ENCODE measurements at regions not wholly inside any gene's neighbourhood (a gene's known extent, or its start where the extent isn't known, plus 50 kb on each side); places are given as distances from the start of the nearest gene placed in this dataset.

DNA sequence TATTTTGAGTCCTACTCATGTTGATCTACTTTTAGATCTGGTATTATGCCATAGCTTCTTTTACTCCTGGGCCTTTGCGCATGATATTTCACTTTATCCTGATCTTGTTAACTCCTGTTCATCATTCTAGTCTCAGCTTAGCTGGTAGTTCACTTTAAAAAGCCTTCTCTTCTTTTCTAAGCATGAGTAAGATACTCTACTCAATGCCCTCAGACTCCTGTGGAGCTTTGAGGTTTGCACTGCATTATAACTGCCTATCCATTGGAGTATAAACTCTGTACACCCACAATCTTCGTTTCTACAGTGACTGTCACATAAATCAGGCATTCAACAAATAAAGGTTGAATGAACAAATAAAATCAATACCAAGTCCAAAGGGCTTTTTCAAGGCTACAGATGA lies 357.9 kb upstream of the KCNH8 start:
- Mint-ChIP-seq H3K27ac (ENCODE audit: low read depth, unreplicated experiment) (no peak overlapping the region), H3K4me1 (ENCODE audit: insufficient read depth, unreplicated experiment) (no peaks in the 10 kb centered on the region), H3K27me3 (ENCODE audit: insufficient read depth, unreplicated experiment) (no peaks in the 10 kb centered on the region), H3K36me3 (ENCODE audit: insufficient read depth, unreplicated experiment) (peaks cover 6% of the 10 kb centered on the region), H3K9me3 (ENCODE audit: unreplicated experiment) (no peaks in the 10 kb centered on the region), H3K4me3 (ENCODE audit: unreplicated experiment) (no peak overlapping the region)
- intact Hi-C loops (cut with micrococcal nuclease): no loop called here
- TF ChIP-seq, protein P1, sequence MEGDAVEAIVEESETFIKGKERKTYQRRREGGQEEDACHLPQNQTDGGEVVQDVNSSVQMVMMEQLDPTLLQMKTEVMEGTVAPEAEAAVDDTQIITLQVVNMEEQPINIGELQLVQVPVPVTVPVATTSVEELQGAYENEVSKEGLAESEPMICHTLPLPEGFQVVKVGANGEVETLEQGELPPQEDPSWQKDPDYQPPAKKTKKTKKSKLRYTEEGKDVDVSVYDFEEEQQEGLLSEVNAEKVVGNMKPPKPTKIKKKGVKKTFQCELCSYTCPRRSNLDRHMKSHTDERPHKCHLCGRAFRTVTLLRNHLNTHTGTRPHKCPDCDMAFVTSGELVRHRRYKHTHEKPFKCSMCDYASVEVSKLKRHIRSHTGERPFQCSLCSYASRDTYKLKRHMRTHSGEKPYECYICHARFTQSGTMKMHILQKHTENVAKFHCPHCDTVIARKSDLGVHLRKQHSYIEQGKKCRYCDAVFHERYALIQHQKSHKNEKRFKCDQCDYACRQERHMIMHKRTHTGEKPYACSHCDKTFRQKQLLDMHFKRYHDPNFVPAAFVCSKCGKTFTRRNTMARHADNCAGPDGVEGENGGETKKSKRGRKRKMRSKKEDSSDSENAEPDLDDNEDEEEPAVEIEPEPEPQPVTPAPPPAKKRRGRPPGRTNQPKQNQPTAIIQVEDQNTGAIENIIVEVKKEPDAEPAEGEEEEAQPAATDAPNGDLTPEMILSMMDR (IDR thresholded peaks at IDR 0.05; ENCODE audit: unreplicated experiment): no peak
- CTCF ChIA-PET: interaction anchor here (0.6 to 2.1 kb wide), 5 partner anchors 32 to 198 kb away, joined by 3 to 9 read pairs (median 4); no protein-coding TSS in a partner anchor
- no TSS peak for BruUV-seq (replicated peaks)
- POLR2A ChIA-PET: interaction anchor here (0.6 kb wide), 1 partner anchor 198 kb away, joined by 3 read pairs; no protein-coding TSS in a partner anchor
- DNase-seq (ENCODE audit: unreplicated experiment): no peak

DNA sequence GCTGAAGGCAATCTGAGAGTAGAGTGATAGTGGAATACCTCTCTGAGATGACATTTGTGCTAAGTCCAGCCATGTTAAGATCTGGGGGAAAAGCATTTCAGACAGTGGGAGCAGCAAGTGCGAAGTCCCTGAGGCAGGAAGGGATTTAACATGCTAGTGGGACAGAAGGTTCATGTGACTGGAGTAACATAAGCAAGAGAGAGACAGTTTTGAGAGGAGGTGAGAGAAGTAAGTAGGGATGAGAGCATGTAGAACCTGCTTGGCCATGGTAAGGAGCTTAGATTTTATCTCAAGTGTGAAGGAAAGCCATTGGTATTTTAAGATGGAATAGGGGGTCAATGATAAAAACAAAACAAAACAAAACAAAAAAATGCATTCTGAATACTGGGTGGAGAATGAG lies 358.6 kb upstream of the KCNH8 start:
- no peak for DNase-seq (ENCODE audit: unreplicated experiment)
- TF ChIP-seq, protein P1 (IDR thresholded peaks at IDR 0.05; ENCODE audit: unreplicated experiment): no peak
- ChIA-PET POLR2A (no interaction called here), CTCF (interaction anchor here (0.6 to 2.1 kb wide), 4 partner anchors 31 to 114 kb away, joined by 3 to 6 read pairs (median 4); no protein-coding TSS in a partner anchor)
- intact Hi-C loops (cut with micrococcal nuclease): no loop called here
- BruUV-seq (replicated peaks): no TSS peak
- peaks cover 6% of the 10 kb centered on the region for H3K36me3 Mint-ChIP-seq (ENCODE audit: insufficient read depth, unreplicated experiment)
- no peak overlapping the region for H3K4me3 Mint-ChIP-seq (ENCODE audit: unreplicated experiment)
- H3K4me1 Mint-ChIP-seq (ENCODE audit: insufficient read depth, unreplicated experiment): no peaks in the 10 kb centered on the region
- no peak overlapping the region for H3K27ac Mint-ChIP-seq (ENCODE audit: low read depth, unreplicated experiment)
- H3K9me3 Mint-ChIP-seq (ENCODE audit: unreplicated experiment): no peaks in the 10 kb centered on the region
- no peaks in the 10 kb centered on the region for H3K27me3 Mint-ChIP-seq (ENCODE audit: insufficient read depth, unreplicated experiment)

DNA sequence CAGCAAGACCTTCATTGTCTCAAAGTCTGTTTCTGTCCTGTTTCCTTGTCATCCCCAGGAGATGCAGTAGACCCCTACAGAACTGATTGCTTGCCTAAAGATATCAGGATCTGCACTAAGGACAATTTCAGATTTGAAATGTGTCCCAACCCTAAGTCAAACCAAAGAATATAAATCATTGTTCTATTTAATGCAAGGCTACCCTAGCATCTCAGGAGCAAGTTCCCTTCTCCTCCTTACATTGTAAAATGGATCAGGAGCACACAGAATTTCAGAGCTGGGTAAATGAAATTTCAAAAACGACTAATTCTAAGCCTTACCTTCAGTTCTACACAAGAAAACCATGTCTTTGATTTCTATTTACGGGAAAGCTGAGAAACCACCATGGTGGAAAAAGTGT lies 360.9 kb upstream of the KCNH8 start:
- Mint-ChIP-seq H3K4me3 (ENCODE audit: unreplicated experiment) (no peak overlapping the region), H3K27me3 (ENCODE audit: insufficient read depth, unreplicated experiment) (no peaks in the 10 kb centered on the region), H3K36me3 (ENCODE audit: insufficient read depth, unreplicated experiment) (peaks cover 6% of the 10 kb centered on the region), H3K9me3 (ENCODE audit: unreplicated experiment) (no peaks in the 10 kb centered on the region), H3K27ac (ENCODE audit: low read depth, unreplicated experiment) (no peak overlapping the region), H3K4me1 (ENCODE audit: insufficient read depth, unreplicated experiment) (no peaks in the 10 kb centered on the region)
- ChIA-PET CTCF (no interaction called here), POLR2A (no interaction called here)
- intact Hi-C loops (cut with micrococcal nuclease): no loop called here
- TF ChIP-seq, protein P1 (IDR thresholded peaks at IDR 0.05; ENCODE audit: unreplicated experiment): no peak
- BruUV-seq (replicated peaks): no TSS peak
- no peak for DNase-seq (ENCODE audit: unreplicated experiment)

DNA sequence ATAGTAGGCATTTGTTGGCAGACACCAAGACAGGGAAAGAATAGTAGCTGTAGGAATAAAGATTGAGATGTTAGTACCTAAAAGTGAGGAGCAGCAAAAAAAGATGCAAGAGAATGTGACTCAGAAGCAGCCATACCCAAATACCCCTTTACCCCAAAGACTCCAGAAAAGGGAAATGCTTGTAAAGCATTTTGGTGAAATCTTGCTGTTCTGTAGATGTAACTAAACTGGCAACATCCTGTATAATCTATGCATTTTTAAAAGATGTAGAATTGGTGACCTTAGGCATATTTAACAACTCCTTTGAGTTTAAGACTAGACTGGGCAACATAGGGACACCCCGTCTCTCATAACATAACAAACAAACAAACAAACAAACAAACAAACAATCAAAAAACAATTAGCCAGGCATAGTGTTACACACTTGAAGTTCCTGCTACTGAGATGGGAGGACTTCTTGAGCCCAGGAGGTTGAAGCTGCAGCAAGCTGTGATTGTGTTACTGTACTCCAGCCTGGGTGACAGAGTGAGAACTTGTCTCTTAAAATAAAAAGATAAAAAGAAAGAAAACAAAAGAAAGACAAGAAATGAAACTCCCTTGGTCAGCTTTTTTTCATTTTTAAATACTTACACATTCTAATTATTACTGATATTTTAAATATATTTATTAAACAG lies 361.5 kb upstream of the KCNH8 start:
- TF ChIP-seq, protein P1 (IDR thresholded peaks at IDR 0.05; ENCODE audit: unreplicated experiment): no peak
- intact Hi-C loops (cut with micrococcal nuclease): no loop called here
- ChIA-PET POLR2A (interaction anchor here (0.7 kb wide), 1 partner anchor 50 kb away, joined by 3 read pairs; no protein-coding TSS in a partner anchor), CTCF (interaction anchor here (0.7 to 1.1 kb wide), 2 partner anchors 15 to 228 kb away, joined by 3 read pairs; no protein-coding TSS in a partner anchor)
- Mint-ChIP-seq H3K36me3 (ENCODE audit: insufficient read depth, unreplicated experiment) (peaks cover 6% of the 10 kb centered on the region), H3K27ac (ENCODE audit: low read depth, unreplicated experiment) (no peak overlapping the region), H3K4me3 (ENCODE audit: unreplicated experiment) (no peak overlapping the region), H3K27me3 (ENCODE audit: insufficient read depth, unreplicated experiment) (no peaks in the 10 kb centered on the region), H3K4me1 (ENCODE audit: insufficient read depth, unreplicated experiment) (no peaks in the 10 kb centered on the region), H3K9me3 (ENCODE audit: unreplicated experiment) (no peaks in the 10 kb centered on the region)
- BruUV-seq (replicated peaks): no TSS peak
- no peak for DNase-seq (ENCODE audit: unreplicated experiment)
